ENCODE measurements at regions not wholly inside any gene's neighbourhood (a gene's known extent, or its start where the extent isn't known, plus 50 kb on each side); places are given as distances from the start of the nearest gene placed in this dataset.
"Not testable (repeated sequence)": the region's sequence is repeated elsewhere in the genome, so short reads cannot be mapped to it uniquely, and the experiment has no call there.

- not testable (repeated sequence) for TF ChIP-seq POLR2A, CTCF (IDR thresholded peaks at IDR 0.05)
Observed at GRCh38 chrX:115888519-115888918, 282.0 kb upstream of the AGTR2 start.
